Uterus (tissue), 2 donors: ENCODE measurements at regions not wholly inside any gene's neighbourhood (a gene's known extent, or its start where the extent isn't known, plus 50 kb on each side); places are given as distances from the start of the nearest gene placed in this dataset.

Source experiments
- CTCF ChIP-seq, 4 experiments: fragments of 200-600 bp in 2 of 4; fragments of 450-650 bp in 2 of 4; sonication (generic) in 2 of 4; IDR thresholded peaks; one replicate each; pipeline ENCODE4 v1.5.1; 2016 to 2019; ENCODE audit warnings: antibody characterized with exemption in 4 of 4, mild to moderate bottlenecking in 2 of 4, moderate library complexity in 1 of 4
- POLR2A ChIP-seq, 2 donors: fragments of 450-650 bp; IDR thresholded peaks; one replicate each; pipeline ENCODE4 v1.6.1; 2016; ENCODE audit warnings: antibody characterized with exemption in 2 of 2, mild to moderate bottlenecking in 1 of 2, moderate library complexity in 1 of 2

GRCh38 chr11:8326337-8326736, 62.7 kb upstream of the LMO1 start:
- TF ChIP-seq CTCF (IDR thresholded peaks at IDR 0.05) (no peak), POLR2A (IDR thresholded peaks at IDR 0.05) (no peak)
